ENCODE measurements at regions not wholly inside any gene's neighbourhood (a gene's known extent, or its start where the extent isn't known, plus 50 kb on each side); places are given as distances from the start of the nearest gene placed in this dataset.
"Not testable (repeated sequence)": the region's sequence is repeated elsewhere in the genome, so short reads cannot be mapped to it uniquely, and the experiment has no call there.

DNA sequence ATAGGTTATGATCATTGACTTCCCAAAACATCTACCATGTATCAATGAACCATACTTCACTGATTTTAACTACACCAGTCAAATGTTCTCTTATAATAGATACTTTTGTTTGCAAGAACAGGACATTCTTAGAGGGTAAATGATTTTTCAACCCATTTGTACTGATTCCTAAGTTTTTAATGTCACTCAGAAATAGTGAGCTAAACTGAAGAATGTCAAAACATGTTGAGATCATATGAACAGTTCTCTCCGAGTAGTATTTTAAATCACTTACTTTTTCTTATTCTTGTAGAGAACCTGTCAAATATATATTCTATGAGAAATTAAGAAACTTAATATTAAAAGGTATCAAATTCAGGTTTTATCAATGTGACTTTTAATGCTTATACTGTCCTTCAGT, 1362.9 kb upstream of the SLC39A10 start:
- Histone ChIP-seq H3K36me3 (ENCODE audit: control insufficient read depth, insufficient read depth, low read length, severe bottlenecking) (no peaks in the 10 kb centered on the region), H3K9me3 (ENCODE audit: control insufficient read depth, low read length) (no peaks in the 10 kb centered on the region), H3K27me3 (replicated peaks; ENCODE audit: control insufficient read depth, insufficient read depth, low read length) (no peaks in the 10 kb centered on the region), H3K4me1 (ENCODE audit: control insufficient read depth, insufficient read depth, low read length) (no peaks in the 10 kb centered on the region), H3K4me3 (ENCODE audit: low read length) (no peak overlapping the region), H3K9ac (ENCODE audit: low read length) (no peak overlapping the region)
- no peak for DNase-seq (ENCODE audit: low read depth)

DNA sequence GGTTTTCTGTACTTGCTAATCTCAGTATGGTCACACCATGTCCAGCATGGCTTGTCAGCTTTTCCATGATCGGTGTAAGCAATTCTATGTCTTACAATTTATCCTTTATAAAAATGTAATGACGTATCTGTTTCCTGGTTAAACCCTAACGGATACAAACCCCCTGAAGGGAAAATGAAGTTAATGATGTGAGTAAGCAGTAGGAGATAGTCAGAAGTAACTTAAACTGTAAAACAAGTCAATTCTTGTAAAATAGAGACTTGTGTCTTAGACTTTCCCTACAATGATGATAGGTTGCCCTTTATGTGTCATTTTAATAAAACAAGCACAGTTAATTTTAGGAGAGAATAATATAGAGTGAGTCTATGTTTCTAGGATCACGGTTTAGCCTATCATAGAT, 1365.9 kb upstream of the SLC39A10 start:
- H3K9ac ChIP-seq (ENCODE audit: low read length), result no peak overlapping the region
- DNase-seq (ENCODE audit: low read depth), result no peak
- no peak overlapping the region for H3K4me3 ChIP-seq (ENCODE audit: low read length)
- no peaks in the 10 kb centered on the region for H3K27me3 ChIP-seq (replicated peaks; ENCODE audit: control insufficient read depth, insufficient read depth, low read length)
- H3K36me3 ChIP-seq (ENCODE audit: control insufficient read depth, insufficient read depth, low read length, severe bottlenecking), result no peaks in the 10 kb centered on the region
- no peaks in the 10 kb centered on the region for H3K4me1 ChIP-seq (ENCODE audit: control insufficient read depth, insufficient read depth, low read length)
- no peaks in the 10 kb centered on the region for H3K9me3 ChIP-seq (ENCODE audit: control insufficient read depth, low read length)

DNA sequence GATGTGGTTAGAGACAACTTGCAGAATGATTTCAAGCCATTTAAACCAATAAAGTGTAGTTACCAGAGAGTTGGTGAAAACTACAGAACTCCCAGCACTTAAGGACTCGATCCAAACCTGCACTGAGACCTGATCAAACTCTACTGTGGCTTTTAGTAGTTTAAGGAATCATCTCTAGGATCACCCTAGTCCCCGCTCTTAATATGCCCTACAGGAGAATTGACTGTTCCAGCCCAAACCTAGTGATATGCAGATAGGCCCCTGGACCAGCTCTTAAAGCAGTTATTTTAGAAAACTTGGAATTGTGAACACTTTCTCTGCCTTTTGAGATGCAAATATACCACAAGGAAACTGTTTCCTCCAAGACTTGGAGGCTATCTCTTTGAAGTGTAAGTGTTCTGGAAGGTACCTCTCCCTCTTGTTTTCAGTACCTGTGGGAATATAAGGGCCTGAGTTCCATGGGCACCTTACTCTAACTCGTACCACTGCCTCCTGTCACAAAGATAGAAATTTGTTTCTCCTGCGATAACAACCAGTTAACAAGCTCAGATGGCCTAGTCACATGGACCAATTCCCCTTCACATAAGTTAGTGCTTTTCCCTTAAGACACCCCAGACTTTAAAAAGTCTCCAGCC, 1367.2 kb upstream of the SLC39A10 start:
- no peaks in the 10 kb centered on the region for H3K36me3 ChIP-seq (ENCODE audit: control insufficient read depth, insufficient read depth, low read length, severe bottlenecking)
- H3K9me3 ChIP-seq (ENCODE audit: control insufficient read depth, low read length), result no peaks in the 10 kb centered on the region
- DNase-seq (ENCODE audit: low read depth), result no peak
- no peak overlapping the region for H3K9ac ChIP-seq (ENCODE audit: low read length)
- H3K27me3 ChIP-seq (replicated peaks; ENCODE audit: control insufficient read depth, insufficient read depth, low read length), result no peaks in the 10 kb centered on the region
- no peak overlapping the region for H3K4me3 ChIP-seq (ENCODE audit: low read length)
- H3K4me1 ChIP-seq (ENCODE audit: control insufficient read depth, insufficient read depth, low read length), result no peaks in the 10 kb centered on the region

DNA sequence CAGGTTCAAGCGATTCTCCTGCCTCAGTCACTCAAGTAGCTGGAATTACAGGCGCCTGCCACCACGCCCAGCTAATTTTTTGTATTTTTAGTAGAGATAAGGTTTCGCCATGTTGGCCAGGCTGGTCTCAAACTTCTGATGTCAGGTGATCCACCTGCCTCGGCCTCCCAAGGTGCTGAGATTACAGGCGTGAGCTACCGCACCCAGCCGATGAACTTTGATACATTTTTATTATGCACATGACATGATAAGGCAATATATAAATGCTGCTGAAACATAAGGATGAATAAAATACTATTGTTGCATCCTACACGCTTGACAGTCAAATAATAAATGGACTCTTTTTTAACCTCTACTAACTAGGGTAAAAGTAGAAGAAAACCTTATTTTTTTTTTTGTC, 1380.4 kb upstream of the SLC39A10 start:
- H3K9ac ChIP-seq (ENCODE audit: low read length); H3K9me3 ChIP-seq (ENCODE audit: control insufficient read depth, low read length); H3K4me1 ChIP-seq (ENCODE audit: control insufficient read depth, insufficient read depth, low read length); H3K4me3 ChIP-seq (ENCODE audit: low read length); H3K27me3 ChIP-seq (replicated peaks; ENCODE audit: control insufficient read depth, insufficient read depth, low read length); H3K36me3 ChIP-seq (ENCODE audit: control insufficient read depth, insufficient read depth, low read length, severe bottlenecking); DNase-seq (ENCODE audit: low read depth): not testable (repeated sequence)

GRCh38 chr2:194271293-194271961, 1385.6 kb upstream of the SLC39A10 start:
- Histone ChIP-seq H3K9ac (ENCODE audit: low read length) (no peak overlapping the region), H3K36me3 (ENCODE audit: control insufficient read depth, insufficient read depth, low read length, severe bottlenecking) (no peaks in the 10 kb centered on the region), H3K4me3 (ENCODE audit: low read length) (no peak overlapping the region), H3K9me3 (ENCODE audit: control insufficient read depth, low read length) (no peaks in the 10 kb centered on the region), H3K4me1 (ENCODE audit: control insufficient read depth, insufficient read depth, low read length) (no peaks in the 10 kb centered on the region), H3K27me3 (replicated peaks; ENCODE audit: control insufficient read depth, insufficient read depth, low read length) (no peaks in the 10 kb centered on the region)
- DNase-seq (ENCODE audit: low read depth), result no peak

GRCh38 chr2:194270648-194271047, 1386.4 kb upstream of the SLC39A10 start:
- Histone ChIP-seq H3K27me3 (replicated peaks; ENCODE audit: control insufficient read depth, insufficient read depth, low read length) (no peaks in the 10 kb centered on the region), H3K4me1 (ENCODE audit: control insufficient read depth, insufficient read depth, low read length) (no peaks in the 10 kb centered on the region), H3K36me3 (ENCODE audit: control insufficient read depth, insufficient read depth, low read length, severe bottlenecking) (no peaks in the 10 kb centered on the region), H3K9ac (ENCODE audit: low read length) (no peak overlapping the region), H3K9me3 (ENCODE audit: control insufficient read depth, low read length) (no peaks in the 10 kb centered on the region), H3K4me3 (ENCODE audit: low read length) (no peak overlapping the region)
- peak; percentile 4 for DNase-seq (ENCODE audit: low read depth)

- Histone ChIP-seq H3K9me3 (ENCODE audit: control insufficient read depth, low read length) (no peaks in the 10 kb centered on the region), H3K9ac (ENCODE audit: low read length) (no peak overlapping the region), H3K4me3 (ENCODE audit: low read length) (no peak overlapping the region), H3K36me3 (ENCODE audit: control insufficient read depth, insufficient read depth, low read length, severe bottlenecking) (no peaks in the 10 kb centered on the region), H3K4me1 (ENCODE audit: control insufficient read depth, insufficient read depth, low read length) (no peaks in the 10 kb centered on the region), H3K27me3 (replicated peaks; ENCODE audit: control insufficient read depth, insufficient read depth, low read length) (no peaks in the 10 kb centered on the region)
- DNase-seq (ENCODE audit: low read depth), result no peak
Observed at GRCh38 chr2:194264586-194264985, 1392.4 kb upstream of the SLC39A10 start.

DNA sequence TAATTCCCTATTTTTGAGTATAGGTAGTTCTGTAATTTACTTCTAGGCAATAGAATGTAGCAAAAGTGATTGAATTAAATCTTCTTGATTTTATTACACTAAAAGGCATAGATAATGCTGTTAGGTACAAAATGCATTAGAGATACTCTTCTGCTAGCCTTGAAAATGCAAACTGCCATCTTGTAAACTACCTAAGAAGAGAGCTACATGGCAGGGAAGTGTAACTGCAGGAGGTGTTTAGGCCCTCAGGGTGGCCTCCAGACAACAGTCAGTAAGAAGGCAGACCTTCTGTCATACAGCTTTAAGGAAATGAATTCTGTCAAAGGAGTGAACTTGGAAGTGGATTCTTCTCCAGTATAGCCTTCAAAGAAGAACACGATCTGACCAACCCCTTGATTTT, 1396.8 kb upstream of the SLC39A10 start:
- no peak for DNase-seq (ENCODE audit: low read depth)
- Histone ChIP-seq H3K4me1 (ENCODE audit: control insufficient read depth, insufficient read depth, low read length) (no peaks in the 10 kb centered on the region), H3K9ac (ENCODE audit: low read length) (no peak overlapping the region), H3K4me3 (ENCODE audit: low read length) (no peak overlapping the region), H3K9me3 (ENCODE audit: control insufficient read depth, low read length) (no peaks in the 10 kb centered on the region), H3K36me3 (ENCODE audit: control insufficient read depth, insufficient read depth, low read length, severe bottlenecking) (no peaks in the 10 kb centered on the region), H3K27me3 (replicated peaks; ENCODE audit: control insufficient read depth, insufficient read depth, low read length) (no peaks in the 10 kb centered on the region)

GRCh38 chr2:194257095-194257494, 1399.9 kb upstream of the SLC39A10 start:
- Histone ChIP-seq H3K9me3 (ENCODE audit: control insufficient read depth, low read length) (no peaks in the 10 kb centered on the region), H3K27me3 (replicated peaks; ENCODE audit: control insufficient read depth, insufficient read depth, low read length) (no peaks in the 10 kb centered on the region), H3K36me3 (ENCODE audit: control insufficient read depth, insufficient read depth, low read length, severe bottlenecking) (no peaks in the 10 kb centered on the region), H3K4me1 (ENCODE audit: control insufficient read depth, insufficient read depth, low read length) (peaks cover 5% of the 10 kb centered on the region), H3K4me3 (ENCODE audit: low read length) (no peak overlapping the region), H3K9ac (ENCODE audit: low read length) (no peak overlapping the region)
- peak; percentile 41 for DNase-seq (ENCODE audit: low read depth)

DNA sequence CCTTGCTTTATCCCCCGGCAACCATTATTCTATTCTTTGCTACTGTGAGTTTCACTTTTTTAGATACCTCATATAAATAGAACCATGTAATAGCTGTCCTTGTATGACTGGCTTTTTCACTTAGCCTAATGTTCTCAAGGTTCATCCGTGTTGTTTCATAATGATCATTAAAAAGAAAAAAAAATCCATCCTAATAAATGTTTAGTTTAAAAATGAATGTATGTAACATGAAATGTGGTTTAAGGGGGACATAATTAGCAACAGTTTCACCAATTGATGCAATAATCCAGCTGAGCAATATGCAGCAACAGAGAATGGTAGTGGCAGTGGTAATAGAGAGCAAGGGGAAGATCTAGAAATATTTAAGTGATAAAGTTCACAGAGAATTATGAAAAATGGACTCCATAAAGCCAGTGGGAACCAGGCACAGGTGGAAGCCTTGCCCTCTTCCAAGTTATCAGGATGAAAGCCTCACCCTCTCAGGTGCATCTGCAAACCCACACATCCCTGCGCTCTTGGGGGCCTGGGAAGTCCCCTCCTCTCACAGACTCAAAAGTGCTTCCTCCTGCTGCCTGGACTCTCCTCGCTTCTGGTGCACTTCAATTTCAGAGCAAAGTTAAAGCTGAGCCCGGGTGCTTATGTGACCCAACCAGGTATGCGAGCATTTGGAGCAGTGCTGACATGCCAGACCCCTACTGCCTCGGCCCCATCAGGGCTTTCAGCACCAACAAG, 1403.3 kb upstream of the SLC39A10 start:
- peaks cover 5% of the 10 kb centered on the region for H3K4me1 ChIP-seq (ENCODE audit: control insufficient read depth, insufficient read depth, low read length)
- no peaks in the 10 kb centered on the region for H3K27me3 ChIP-seq (replicated peaks; ENCODE audit: control insufficient read depth, insufficient read depth, low read length)
- no peaks in the 10 kb centered on the region for H3K36me3 ChIP-seq (ENCODE audit: control insufficient read depth, insufficient read depth, low read length, severe bottlenecking)
- no peak for DNase-seq (ENCODE audit: low read depth)
- H3K4me3 ChIP-seq (ENCODE audit: low read length), result no peak overlapping the region
- no peak overlapping the region for H3K9ac ChIP-seq (ENCODE audit: low read length)
- H3K9me3 ChIP-seq (ENCODE audit: control insufficient read depth, low read length), result no peaks in the 10 kb centered on the region

DNA sequence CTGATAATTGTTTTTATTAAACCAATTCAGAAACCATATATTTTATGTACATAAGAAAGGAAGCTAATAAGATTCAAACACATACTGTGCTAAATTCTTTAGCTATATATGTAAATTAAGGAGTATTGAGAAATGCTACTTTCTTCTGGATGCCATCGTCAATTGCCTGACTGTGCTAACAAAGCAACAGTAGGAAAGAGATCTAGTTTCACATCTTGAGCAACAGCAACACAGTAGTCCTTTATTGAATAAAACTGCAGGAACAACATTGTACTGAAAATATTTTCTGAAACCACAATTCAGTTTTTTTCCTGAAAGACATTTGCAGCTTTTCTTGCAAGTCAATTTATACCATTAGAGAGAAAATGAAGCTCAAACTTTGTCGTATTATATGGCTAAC, 1404.9 kb upstream of the SLC39A10 start:
- Histone ChIP-seq H3K9ac (ENCODE audit: low read length) (no peak overlapping the region), H3K4me3 (ENCODE audit: low read length) (no peak overlapping the region), H3K4me1 (ENCODE audit: control insufficient read depth, insufficient read depth, low read length) (peaks cover 5% of the 10 kb centered on the region), H3K36me3 (ENCODE audit: control insufficient read depth, insufficient read depth, low read length, severe bottlenecking) (no peaks in the 10 kb centered on the region), H3K27me3 (replicated peaks; ENCODE audit: control insufficient read depth, insufficient read depth, low read length) (no peaks in the 10 kb centered on the region), H3K9me3 (ENCODE audit: control insufficient read depth, low read length) (no peaks in the 10 kb centered on the region)
- peak; percentile 76 for DNase-seq (ENCODE audit: low read depth)
